Fibroblast of the aortic adventitia (primary cell): ENCODE measurements at regions not wholly inside any gene's neighbourhood (a gene's known extent, or its start where the extent isn't known, plus 50 kb on each side); places are given as distances from the start of the nearest gene placed in this dataset.

Source experiments
- DNase-seq: peaks from one replicate; pipeline ENCODE4 v3.0.0-alpha.2; 2010; ENCODE audit warnings: low read depth
- H3K4me3 ChIP-seq: 2 replicates; pipeline ENCODE4 v1.5.1; 2011; ENCODE audit warnings: low read depth, mild to moderate bottlenecking, control low read depth, low read length, moderate library complexity
- TF ChIP-seq, protein P1 (sequence below): IDR thresholded peaks from 2 replicates; pipeline ENCODE4 v1.5.1; 2011; ENCODE audit warnings: mild to moderate bottlenecking, low read length, control low read depth, inconsistent platforms; ENCODE audit not compliant: insufficient read depth

DNA sequence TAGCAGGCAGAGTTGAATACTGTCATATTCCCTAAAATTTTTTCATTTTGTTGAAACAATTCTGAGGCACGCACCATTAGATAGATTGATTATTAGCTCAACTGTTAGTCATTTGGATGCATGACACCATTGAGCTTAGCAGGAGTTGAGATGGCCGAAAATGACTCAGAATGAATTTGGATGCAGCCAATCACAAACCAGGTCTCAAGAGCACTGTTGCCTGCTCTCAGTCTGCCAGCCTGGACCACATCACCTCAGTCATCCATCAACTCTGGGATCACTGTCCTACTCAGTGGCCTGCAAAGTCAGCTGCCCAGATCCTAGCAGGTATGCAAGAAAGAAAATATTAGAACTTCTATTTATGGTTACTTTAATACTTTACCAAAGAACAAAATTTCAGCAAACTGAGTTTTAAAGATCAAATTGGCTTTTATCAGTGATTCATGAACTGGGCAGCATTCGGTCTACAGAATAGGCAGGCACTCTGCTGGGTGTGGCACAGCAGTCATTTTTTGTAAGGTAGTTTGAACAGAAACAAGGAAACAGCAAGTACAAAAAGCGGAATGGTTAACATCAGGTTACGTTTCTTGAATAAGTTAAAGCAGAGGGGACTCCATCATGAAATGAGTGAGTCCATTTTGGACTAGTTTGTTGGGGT is 152.7 kb upstream of the ARHGAP28 start:
- no peak for DNase-seq

DNA sequence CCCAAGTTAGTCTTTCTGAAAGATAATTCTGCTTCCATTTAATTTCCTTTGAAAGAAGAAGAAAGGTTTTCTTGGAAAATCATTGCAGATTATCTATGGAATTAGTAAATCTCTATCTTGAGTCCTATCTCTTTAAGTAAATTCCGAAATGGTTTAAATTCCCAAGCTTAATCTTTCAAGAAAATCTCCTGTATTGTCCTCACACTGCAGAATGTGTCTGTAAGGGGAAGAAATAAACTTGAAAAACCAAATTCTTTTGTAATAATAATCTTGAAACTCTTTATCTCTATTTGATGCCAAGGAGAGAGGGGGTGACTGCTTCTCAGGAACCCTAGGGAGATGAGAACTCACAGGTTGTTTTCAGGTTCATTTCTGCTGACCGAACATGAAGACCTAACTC is 150.8 kb upstream of the ARHGAP28 start:
- H3K4me3 ChIP-seq, result no peak overlapping the region
- TF ChIP-seq, protein P1, sequence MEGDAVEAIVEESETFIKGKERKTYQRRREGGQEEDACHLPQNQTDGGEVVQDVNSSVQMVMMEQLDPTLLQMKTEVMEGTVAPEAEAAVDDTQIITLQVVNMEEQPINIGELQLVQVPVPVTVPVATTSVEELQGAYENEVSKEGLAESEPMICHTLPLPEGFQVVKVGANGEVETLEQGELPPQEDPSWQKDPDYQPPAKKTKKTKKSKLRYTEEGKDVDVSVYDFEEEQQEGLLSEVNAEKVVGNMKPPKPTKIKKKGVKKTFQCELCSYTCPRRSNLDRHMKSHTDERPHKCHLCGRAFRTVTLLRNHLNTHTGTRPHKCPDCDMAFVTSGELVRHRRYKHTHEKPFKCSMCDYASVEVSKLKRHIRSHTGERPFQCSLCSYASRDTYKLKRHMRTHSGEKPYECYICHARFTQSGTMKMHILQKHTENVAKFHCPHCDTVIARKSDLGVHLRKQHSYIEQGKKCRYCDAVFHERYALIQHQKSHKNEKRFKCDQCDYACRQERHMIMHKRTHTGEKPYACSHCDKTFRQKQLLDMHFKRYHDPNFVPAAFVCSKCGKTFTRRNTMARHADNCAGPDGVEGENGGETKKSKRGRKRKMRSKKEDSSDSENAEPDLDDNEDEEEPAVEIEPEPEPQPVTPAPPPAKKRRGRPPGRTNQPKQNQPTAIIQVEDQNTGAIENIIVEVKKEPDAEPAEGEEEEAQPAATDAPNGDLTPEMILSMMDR, result no peak
- DNase-seq, result no peak

More for the DNA sequence above, 152.7 kb upstream of the ARHGAP28 start:
- TF ChIP-seq, protein P1, result no peak
- no peak overlapping the region for H3K4me3 ChIP-seq

DNA sequence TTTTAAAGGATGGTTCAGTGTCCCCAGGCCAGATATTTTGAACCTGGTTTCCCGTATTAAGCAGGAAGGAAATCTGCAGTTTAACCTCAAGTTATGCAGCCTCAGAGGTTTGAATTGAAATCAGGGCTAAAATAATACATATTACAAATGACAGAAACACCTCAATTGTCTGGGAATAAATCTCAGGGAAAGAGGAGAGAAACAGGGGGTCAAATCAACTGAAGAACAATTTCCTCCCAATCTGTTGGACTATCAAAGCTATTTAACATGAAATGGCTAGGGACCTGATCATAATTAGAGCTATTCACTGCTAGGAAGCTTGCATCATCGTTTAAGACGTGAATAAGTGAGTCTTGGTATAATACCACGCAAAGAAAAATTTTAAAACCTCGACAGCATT is 150.0 kb upstream of the ARHGAP28 start:
- H3K4me3 ChIP-seq, result no peak overlapping the region
- DNase-seq, result no peak
- TF ChIP-seq, protein P1, result no peak

DNA sequence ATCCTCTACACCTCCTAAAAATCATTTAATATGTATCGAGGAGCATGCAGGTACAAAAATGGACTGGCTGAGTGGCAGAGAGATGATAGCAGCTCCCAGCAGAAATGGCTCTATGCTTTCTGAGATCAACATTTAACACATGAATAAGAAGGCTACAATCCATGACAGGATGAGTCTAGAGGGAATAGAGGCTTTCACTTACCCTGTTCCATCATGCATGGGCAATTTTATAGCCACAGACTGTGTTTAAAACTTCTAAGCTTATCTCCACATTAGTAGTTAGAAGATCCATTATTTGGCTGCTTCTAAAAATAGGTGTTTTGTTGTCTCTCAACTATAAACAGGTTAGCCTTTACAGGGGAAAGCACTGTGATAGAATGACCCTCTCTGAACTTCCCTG is 149.1 kb upstream of the ARHGAP28 start:
- DNase-seq, result no peak
- TF ChIP-seq, protein P1, result no peak
- H3K4me3 ChIP-seq, result no peak overlapping the region

DNA sequence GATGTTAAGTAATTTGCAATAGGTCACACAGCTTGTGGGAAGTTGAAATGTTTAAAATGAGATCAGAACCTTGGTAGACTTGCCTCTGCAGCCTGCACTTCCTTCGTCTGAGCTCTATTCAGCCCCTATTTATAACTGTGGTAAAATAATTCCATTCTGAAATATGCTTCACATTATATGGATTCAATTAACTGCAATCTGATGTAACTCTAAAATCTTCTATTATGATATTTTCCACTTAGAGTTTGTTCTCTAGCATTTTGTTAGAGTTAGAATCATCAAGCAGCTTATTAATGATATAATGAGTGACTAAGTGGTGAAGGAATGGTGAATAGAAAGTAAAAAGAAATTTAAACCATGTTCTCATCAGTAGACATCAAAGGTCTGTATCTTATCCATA is 139.6 kb upstream of the ARHGAP28 start:
- no peak overlapping the region for H3K4me3 ChIP-seq
- DNase-seq, result no peak
- TF ChIP-seq, protein P1, result no peak

DNA sequence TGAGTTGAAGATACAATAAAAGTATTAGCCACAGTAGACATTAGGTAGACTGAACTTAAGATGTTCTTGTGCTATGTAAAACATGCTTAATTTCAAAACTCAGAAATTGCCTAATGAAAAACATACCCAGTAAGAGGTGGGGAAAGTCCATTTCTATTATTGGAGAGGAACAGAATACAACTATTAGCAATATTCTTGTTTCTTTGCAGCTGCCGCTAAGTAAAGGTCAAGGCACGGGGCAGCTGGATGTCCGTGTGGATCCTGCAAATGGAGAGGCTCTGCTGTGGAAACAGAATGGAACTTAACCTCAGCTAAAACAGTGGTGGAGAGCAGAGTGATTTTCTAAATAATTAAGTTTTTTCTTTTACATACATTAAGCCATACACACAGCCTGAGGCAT is 139.2 kb upstream of the ARHGAP28 start:
- TF ChIP-seq, protein P1, result no peak
- no peak for DNase-seq
- H3K4me3 ChIP-seq, result no peak overlapping the region

DNA sequence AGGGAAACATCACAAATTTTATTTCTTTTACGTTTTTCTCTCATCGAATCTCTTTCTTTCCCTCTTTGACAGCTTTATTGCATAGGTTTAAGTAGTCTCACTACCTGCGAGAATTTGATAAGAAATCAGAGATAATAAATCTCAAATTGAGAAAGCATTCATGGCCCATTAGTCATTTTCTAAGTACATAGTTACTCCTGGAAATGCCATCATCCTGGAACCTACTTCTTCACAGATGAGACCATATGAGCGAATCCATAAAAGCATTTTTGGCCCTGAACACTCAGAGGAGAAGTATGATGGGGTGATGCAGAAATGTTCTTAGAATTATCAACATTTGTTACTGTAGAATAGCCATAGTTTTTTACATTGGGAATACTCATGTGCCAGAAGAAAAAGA is 138.0 kb upstream of the ARHGAP28 start:
- TF ChIP-seq, protein P1, result no peak
- no peak for DNase-seq

More for the DNA sequence above, 138.0 kb upstream of the ARHGAP28 start:
- H3K4me3 ChIP-seq, result no peak overlapping the region
